RWPE1 (cell line): ENCODE measurements at regions not wholly inside any gene's neighbourhood (a gene's known extent, or its start where the extent isn't known, plus 50 kb on each side); places are given as distances from the start of the nearest gene placed in this dataset.

Experiments
- CTCF ChIA-PET: fragments of 350-600 bp; sonication (Branson Sonifier 250); formaldehyde crosslinking; extraction: SDS; loops from one replicate; lab custom pipeline; 2021; lab: Yijun Ruan, JAX
- POLR2A ChIA-PET: fragments of 400-600 bp; formaldehyde crosslinking; extraction: SDS; loops from one replicate; lab custom pipeline; 2020; ENCODE audit warnings: antibody characterized with exemption; ENCODE audit not compliant: low non-redundant PET; lab: Yijun Ruan, JAX
- DNase-seq: peaks from one replicate; pipeline ENCODE4 v3.0.0; 2012; ENCODE audit warnings: low spot score
- H3K27ac ChIP-seq: fragments of 450-650 bp; 2 replicates; pipeline ENCODE4 v1.5.1; 2017
- CTCF ChIP-seq: fragments of 450-650 bp; conservative IDR thresholded peaks from 2 replicates; pipeline ENCODE4 v1.5.1; 2017; ENCODE audit warnings: low read depth, mild to moderate bottlenecking

GRCh38 chr1:5780324-5780716, 211.9 kb downstream of the NPHP4 start:
- CTCF ChIA-PET: interaction anchor here (0.7 kb wide), 1 partner anchor 34 kb away, joined by 5 read pairs; no protein-coding TSS in a partner anchor
- TF ChIP-seq CTCF: no peak
- DNase-seq: no peak

GRCh38 chr1:5779608-5780323, 212.5 kb downstream of the NPHP4 start:
- ChIA-PET CTCF (interaction anchor here (0.7 to 0.8 kb wide), 2 partner anchors 34 to 1284 kb away, joined by 3 to 5 read pairs; no protein-coding TSS in a partner anchor), POLR2A (no interaction called here)

More at GRCh38 chr1:5780324-5780716, 211.9 kb downstream of the NPHP4 start:
- POLR2A ChIA-PET: no interaction called here
- H3K27ac ChIP-seq: no peak overlapping the region

DNA sequence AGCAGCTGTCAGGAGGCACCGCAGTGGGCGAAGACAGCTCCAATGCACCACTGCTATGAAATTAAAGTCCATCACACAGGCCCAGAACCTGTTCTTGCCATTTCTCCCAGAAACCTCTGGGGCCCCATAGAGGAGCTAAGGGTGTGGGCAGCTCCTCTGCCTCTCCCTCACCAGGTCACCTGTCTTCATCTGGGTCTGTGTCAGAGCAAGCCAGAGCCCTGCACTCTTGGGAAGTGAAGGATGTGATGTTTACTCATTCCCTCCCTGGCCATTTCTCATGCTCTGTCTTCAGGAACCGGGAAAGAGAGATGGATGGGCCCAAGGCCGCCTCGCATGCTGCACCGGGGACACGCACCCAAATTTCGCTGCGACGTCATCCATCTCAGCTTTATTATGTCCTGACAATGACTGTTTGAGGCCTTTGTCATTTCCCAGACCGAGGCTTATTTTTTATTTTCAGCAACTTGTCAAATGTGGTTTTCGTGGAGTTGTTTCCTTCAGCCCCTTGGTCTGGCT, 216.1 kb downstream of the NPHP4 start:
- CTCF ChIA-PET: no interaction called here
- POLR2A ChIA-PET: no interaction called here

More at GRCh38 chr1:5779608-5780323, 212.5 kb downstream of the NPHP4 start:
- H3K27ac ChIP-seq: no peak overlapping the region
- DNase-seq: peak; percentile 26
- TF ChIP-seq CTCF: no peak

GRCh38 chr1:5774019-5774418, 218.2 kb downstream of the NPHP4 start:
- ChIA-PET POLR2A (no interaction called here), CTCF (no interaction called here)
- no peak for DNase-seq
- no peak for TF ChIP-seq CTCF
- no peak overlapping the region for H3K27ac ChIP-seq

More for the DNA sequence above, 216.1 kb downstream of the NPHP4 start:
- no peak overlapping the region for H3K27ac ChIP-seq
- no peak for TF ChIP-seq CTCF
- no peak for DNase-seq

- no peak for TF ChIP-seq CTCF
- no peak for DNase-seq
- ChIA-PET CTCF (no interaction called here), POLR2A (no interaction called here)
- H3K27ac ChIP-seq: no peak overlapping the region
Measured at GRCh38 chr1:5771788-5772187, 220.4 kb downstream of the NPHP4 start.

- DNase-seq: no peak
- POLR2A ChIA-PET: no interaction called here
- CTCF ChIA-PET: interaction anchor here (0.6 kb wide), 1 partner anchor 135 kb away, joined by 4 read pairs; no protein-coding TSS in a partner anchor
- TF ChIP-seq CTCF: no peak
- H3K27ac ChIP-seq: no peak overlapping the region
Measured at GRCh38 chr1:5770981-5771765, 221.1 kb downstream of the NPHP4 start.
